ENCODE measurements at regions not wholly inside any gene's neighbourhood (a gene's known extent, or its start where the extent isn't known, plus 50 kb on each side); places are given as distances from the start of the nearest gene placed in this dataset.

DNA sequence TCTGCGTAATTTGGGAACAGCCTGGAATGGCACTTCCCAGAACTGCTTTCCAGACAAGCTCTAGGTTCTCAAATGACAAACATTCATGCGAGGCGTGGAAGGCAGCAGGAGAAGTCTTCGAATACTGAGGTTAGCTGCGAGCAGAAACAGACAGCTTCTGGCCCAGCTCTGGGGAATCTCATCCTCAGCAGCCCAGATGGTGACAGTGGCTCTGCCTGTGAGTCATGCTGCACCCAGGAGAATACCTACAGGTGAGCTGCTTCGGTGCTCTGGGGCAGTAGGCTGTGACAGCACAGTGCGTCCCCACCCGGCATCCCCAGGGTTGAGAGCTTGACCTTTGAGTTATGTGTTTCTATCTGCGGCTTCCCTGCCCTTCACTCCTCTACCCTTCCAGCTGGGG, 258.6 kb downstream of the KLF13 start:
- Histone ChIP-seq H3K4me1 (ENCODE audit: control insufficient read depth, insufficient read depth, low read length) (no peaks in the 10 kb centered on the region), H3K27me3 (ENCODE audit: control insufficient read depth, insufficient read depth, low read length) (no peaks in the 10 kb centered on the region), H3K9ac (ENCODE audit: low read length) (no peak overlapping the region), H3K4me3 (ENCODE audit: low read length) (no peak overlapping the region), H3K9me3 (ENCODE audit: control insufficient read depth, low read length) (no peaks in the 10 kb centered on the region), H3K36me3 (ENCODE audit: control insufficient read depth, insufficient read depth, low read length) (no peaks in the 10 kb centered on the region)

GRCh38 chr15:31586841-31587240, 260.2 kb downstream of the KLF13 start:
- Histone ChIP-seq H3K9me3 (ENCODE audit: control insufficient read depth, low read length) (no peaks in the 10 kb centered on the region), H3K4me3 (ENCODE audit: low read length) (no peak overlapping the region), H3K27me3 (ENCODE audit: control insufficient read depth, insufficient read depth, low read length) (no peaks in the 10 kb centered on the region), H3K4me1 (ENCODE audit: control insufficient read depth, insufficient read depth, low read length) (no peaks in the 10 kb centered on the region), H3K36me3 (ENCODE audit: control insufficient read depth, insufficient read depth, low read length) (no peaks in the 10 kb centered on the region), H3K9ac (ENCODE audit: low read length) (no peak overlapping the region)

DNA sequence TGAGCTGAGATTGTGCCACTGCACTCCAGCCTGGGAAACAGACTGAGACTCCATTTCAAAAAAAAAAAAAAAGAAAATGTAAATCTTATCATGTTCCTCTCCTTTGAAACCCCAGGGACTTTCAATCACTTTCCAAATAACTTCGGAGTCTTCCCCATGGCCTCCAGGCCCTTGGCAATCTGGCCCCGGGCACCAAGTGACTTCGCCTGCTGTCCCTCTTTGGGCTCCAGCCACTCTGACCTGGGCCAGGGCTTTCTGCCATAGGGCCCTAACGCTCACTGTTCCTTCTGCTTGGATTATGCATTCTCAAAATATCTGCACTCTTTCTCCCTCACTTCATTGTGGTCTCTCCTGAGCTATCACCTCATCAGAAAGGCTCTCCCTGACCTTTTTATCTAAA, 260.9 kb downstream of the KLF13 start:
- H3K27me3 ChIP-seq (ENCODE audit: control insufficient read depth, insufficient read depth, low read length) = no peaks in the 10 kb centered on the region

GRCh38 chr15:31590609-31591008, 264.0 kb downstream of the KLF13 start:
- H3K9me3 ChIP-seq (ENCODE audit: control insufficient read depth, low read length) = no peaks in the 10 kb centered on the region
- no peak overlapping the region for H3K4me3 ChIP-seq (ENCODE audit: low read length)
- no peaks in the 10 kb centered on the region for H3K4me1 ChIP-seq (ENCODE audit: control insufficient read depth, insufficient read depth, low read length)
- no peaks in the 10 kb centered on the region for H3K27me3 ChIP-seq (ENCODE audit: control insufficient read depth, insufficient read depth, low read length)
- no peak overlapping the region for H3K9ac ChIP-seq (ENCODE audit: low read length)
- H3K36me3 ChIP-seq (ENCODE audit: control insufficient read depth, insufficient read depth, low read length) = no peaks in the 10 kb centered on the region

More for the DNA sequence above, 260.9 kb downstream of the KLF13 start:
- H3K9ac ChIP-seq (ENCODE audit: low read length) = no peak overlapping the region
- H3K9me3 ChIP-seq (ENCODE audit: control insufficient read depth, low read length) = no peaks in the 10 kb centered on the region
- no peaks in the 10 kb centered on the region for H3K36me3 ChIP-seq (ENCODE audit: control insufficient read depth, insufficient read depth, low read length)
- H3K4me3 ChIP-seq (ENCODE audit: low read length) = no peak overlapping the region
- H3K4me1 ChIP-seq (ENCODE audit: control insufficient read depth, insufficient read depth, low read length) = no peaks in the 10 kb centered on the region

- Histone ChIP-seq H3K4me1 (ENCODE audit: control insufficient read depth, insufficient read depth, low read length) (no peaks in the 10 kb centered on the region), H3K4me3 (ENCODE audit: low read length) (no peak overlapping the region), H3K9me3 (ENCODE audit: control insufficient read depth, low read length) (no peaks in the 10 kb centered on the region), H3K9ac (ENCODE audit: low read length) (no peak overlapping the region), H3K27me3 (ENCODE audit: control insufficient read depth, insufficient read depth, low read length) (no peaks in the 10 kb centered on the region), H3K36me3 (ENCODE audit: control insufficient read depth, insufficient read depth, low read length) (no peaks in the 10 kb centered on the region)
Measured at GRCh38 chr15:31591908-31592307, 265.3 kb downstream of the KLF13 start.

GRCh38 chr15:31597466-31597865, 270.8 kb downstream of the KLF13 start:
- no peaks in the 10 kb centered on the region for H3K36me3 ChIP-seq (ENCODE audit: control insufficient read depth, insufficient read depth, low read length)
- no peaks in the 10 kb centered on the region for H3K4me1 ChIP-seq (ENCODE audit: control insufficient read depth, insufficient read depth, low read length)
- H3K9me3 ChIP-seq (ENCODE audit: control insufficient read depth, low read length) = no peaks in the 10 kb centered on the region
- no peaks in the 10 kb centered on the region for H3K27me3 ChIP-seq (ENCODE audit: control insufficient read depth, insufficient read depth, low read length)
- H3K9ac ChIP-seq (ENCODE audit: low read length) = no peak overlapping the region
- no peak overlapping the region for H3K4me3 ChIP-seq (ENCODE audit: low read length)

GRCh38 chr15:31598620-31599019, 272.0 kb downstream of the KLF13 start:
- Histone ChIP-seq H3K9me3 (ENCODE audit: control insufficient read depth, low read length) (no peaks in the 10 kb centered on the region), H3K9ac (ENCODE audit: low read length) (no peak overlapping the region), H3K4me1 (ENCODE audit: control insufficient read depth, insufficient read depth, low read length) (no peaks in the 10 kb centered on the region), H3K4me3 (ENCODE audit: low read length) (no peak overlapping the region), H3K27me3 (ENCODE audit: control insufficient read depth, insufficient read depth, low read length) (no peaks in the 10 kb centered on the region), H3K36me3 (ENCODE audit: control insufficient read depth, insufficient read depth, low read length) (no peaks in the 10 kb centered on the region)

DNA sequence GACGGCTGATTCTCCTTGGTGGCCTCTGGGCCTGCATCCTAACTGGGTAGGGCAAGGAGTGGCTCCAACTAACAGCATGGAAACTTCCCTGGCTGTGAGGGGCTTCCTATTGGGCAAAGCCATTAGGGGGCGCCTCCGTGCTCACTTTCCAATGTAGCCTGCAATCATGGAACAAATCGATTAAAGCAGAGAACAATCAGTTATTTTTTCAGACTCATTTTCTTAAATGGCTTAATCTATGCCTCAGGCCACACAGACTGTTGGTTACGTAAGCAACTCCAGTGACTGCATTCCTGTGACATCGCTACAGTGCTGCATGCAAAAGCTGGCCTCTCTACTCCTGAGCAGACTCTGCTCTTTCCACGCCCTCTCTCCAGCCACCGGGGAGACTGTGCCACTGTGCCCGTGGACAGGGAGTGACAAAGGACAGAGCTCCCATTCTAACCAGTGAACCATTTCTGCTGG, 278.9 kb downstream of the KLF13 start:
- H3K27me3 ChIP-seq (ENCODE audit: control insufficient read depth, insufficient read depth, low read length) = no peaks in the 10 kb centered on the region
- no peak overlapping the region for H3K4me3 ChIP-seq (ENCODE audit: low read length)
- no peaks in the 10 kb centered on the region for H3K9me3 ChIP-seq (ENCODE audit: control insufficient read depth, low read length)
- H3K36me3 ChIP-seq (ENCODE audit: control insufficient read depth, insufficient read depth, low read length) = no peaks in the 10 kb centered on the region
- no peak overlapping the region for H3K9ac ChIP-seq (ENCODE audit: low read length)
- H3K4me1 ChIP-seq (ENCODE audit: control insufficient read depth, insufficient read depth, low read length) = no peaks in the 10 kb centered on the region

GRCh38 chr15:31606194-31606669, 279.6 kb downstream of the KLF13 start:
- Histone ChIP-seq H3K9me3 (ENCODE audit: control insufficient read depth, low read length) (no peaks in the 10 kb centered on the region), H3K27me3 (ENCODE audit: control insufficient read depth, insufficient read depth, low read length) (no peaks in the 10 kb centered on the region), H3K4me3 (ENCODE audit: low read length) (no peak overlapping the region), H3K36me3 (ENCODE audit: control insufficient read depth, insufficient read depth, low read length) (no peaks in the 10 kb centered on the region), H3K4me1 (ENCODE audit: control insufficient read depth, insufficient read depth, low read length) (no peaks in the 10 kb centered on the region), H3K9ac (ENCODE audit: low read length) (no peak overlapping the region)

DNA sequence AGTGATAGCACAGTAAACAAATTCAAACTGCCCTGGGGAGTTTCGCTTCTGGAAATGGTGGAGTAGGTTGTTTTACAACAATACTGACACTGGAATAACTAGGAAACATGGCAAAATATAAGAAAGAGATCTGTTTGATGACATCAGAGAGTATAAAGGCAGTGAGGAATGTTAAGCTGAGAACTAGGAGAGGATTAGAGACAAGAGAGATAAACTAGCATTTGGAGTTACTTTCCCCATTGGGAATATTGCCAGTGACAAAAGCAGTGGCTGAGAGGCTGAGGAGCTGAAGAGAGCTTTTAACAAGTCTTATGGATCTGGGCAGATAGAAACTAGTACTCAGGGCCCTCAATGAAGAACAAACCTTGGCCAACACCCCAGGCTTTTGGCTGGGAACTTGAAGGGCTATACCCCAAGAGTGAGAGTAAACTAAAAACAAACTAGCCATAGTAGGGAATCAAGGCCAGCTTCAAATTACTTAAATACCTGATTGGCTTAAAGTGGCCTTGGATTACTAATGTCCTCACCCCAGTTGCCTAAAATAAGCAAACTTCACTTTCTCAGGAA, 280.4 kb downstream of the KLF13 start:
- H3K4me1 ChIP-seq (ENCODE audit: control insufficient read depth, insufficient read depth, low read length) = no peaks in the 10 kb centered on the region
- no peak overlapping the region for H3K4me3 ChIP-seq (ENCODE audit: low read length)

GRCh38 chr15:31607656-31608055, 281.0 kb downstream of the KLF13 start:
- Histone ChIP-seq H3K9ac (ENCODE audit: low read length) (no peak overlapping the region), H3K27me3 (ENCODE audit: control insufficient read depth, insufficient read depth, low read length) (no peaks in the 10 kb centered on the region), H3K9me3 (ENCODE audit: control insufficient read depth, low read length) (no peaks in the 10 kb centered on the region), H3K4me1 (ENCODE audit: control insufficient read depth, insufficient read depth, low read length) (no peaks in the 10 kb centered on the region), H3K36me3 (ENCODE audit: control insufficient read depth, insufficient read depth, low read length) (no peaks in the 10 kb centered on the region), H3K4me3 (ENCODE audit: low read length) (no peak overlapping the region)

More for the DNA sequence above, 280.4 kb downstream of the KLF13 start:
- Histone ChIP-seq H3K27me3 (ENCODE audit: control insufficient read depth, insufficient read depth, low read length) (no peaks in the 10 kb centered on the region), H3K9me3 (ENCODE audit: control insufficient read depth, low read length) (no peaks in the 10 kb centered on the region), H3K36me3 (ENCODE audit: control insufficient read depth, insufficient read depth, low read length) (no peaks in the 10 kb centered on the region), H3K9ac (ENCODE audit: low read length) (no peak overlapping the region)

- H3K9me3 ChIP-seq (ENCODE audit: control insufficient read depth, low read length) = no peaks in the 10 kb centered on the region
- H3K36me3 ChIP-seq (ENCODE audit: control insufficient read depth, insufficient read depth, low read length) = no peaks in the 10 kb centered on the region
- H3K9ac ChIP-seq (ENCODE audit: low read length) = no peak overlapping the region
- H3K4me3 ChIP-seq (ENCODE audit: low read length) = no peak overlapping the region
- no peaks in the 10 kb centered on the region for H3K27me3 ChIP-seq (ENCODE audit: control insufficient read depth, insufficient read depth, low read length)
- no peaks in the 10 kb centered on the region for H3K4me1 ChIP-seq (ENCODE audit: control insufficient read depth, insufficient read depth, low read length)
Measured at GRCh38 chr15:31609258-31609681, 282.6 kb downstream of the KLF13 start.

GRCh38 chr15:31609906-31610305, 283.3 kb downstream of the KLF13 start:
- Histone ChIP-seq H3K4me1 (ENCODE audit: control insufficient read depth, insufficient read depth, low read length) (no peaks in the 10 kb centered on the region), H3K36me3 (ENCODE audit: control insufficient read depth, insufficient read depth, low read length) (no peaks in the 10 kb centered on the region), H3K9me3 (ENCODE audit: control insufficient read depth, low read length) (no peaks in the 10 kb centered on the region), H3K27me3 (ENCODE audit: control insufficient read depth, insufficient read depth, low read length) (no peaks in the 10 kb centered on the region), H3K9ac (ENCODE audit: low read length) (no peak overlapping the region), H3K4me3 (ENCODE audit: low read length) (no peak overlapping the region)

Measured in mucosa of stomach (tissue), 1 donor.